GM21737 (cell line): ENCODE measurements at regions not wholly inside any gene's neighbourhood (a gene's known extent, or its start where the extent isn't known, plus 50 kb on each side); places are given as distances from the start of the nearest gene placed in this dataset.
"Not testable (repeated sequence)": the region's sequence is repeated elsewhere in the genome, so short reads cannot be mapped to it uniquely, and the experiment has no call there.

ENCODE experiments used
- ATAC-seq: cut with Tn5 transposase; IDR thresholded peaks from one replicate; pipeline ENCODE4 v1.9.1; 2021; ENCODE audit warnings: mild to moderate bottlenecking, moderate library complexity; ENCODE audit not compliant: unreplicated experiment

GRCh38 chr7:49099587-49100326 lies 175.4 kb downstream of the CDC14C start:
- no peak for ATAC-seq

GRCh38 chr7:49100908-49101740 lies 176.8 kb downstream of the CDC14C start:
- ATAC-seq = not testable (repeated sequence)

- ATAC-seq = no peak
Measured at GRCh38 chr7:49102411-49102810, 178.1 kb downstream of the CDC14C start.

GRCh38 chr7:49111706-49112105 lies 187.4 kb downstream of the CDC14C start:
- ATAC-seq = no peak

- no peak for ATAC-seq
Measured at GRCh38 chr7:49112222-49112621, 187.9 kb downstream of the CDC14C start.

GRCh38 chr7:49112647-49113046 lies 188.3 kb downstream of the CDC14C start:
- ATAC-seq = no peak

- ATAC-seq = no peak
Measured at GRCh38 chr7:49119706-49120105, 195.4 kb downstream of the CDC14C start.

- no peak for ATAC-seq
Measured at GRCh38 chr7:49125246-49125645, 200.9 kb downstream of the CDC14C start.

GRCh38 chr7:49127359-49127913 lies 203.1 kb downstream of the CDC14C start:
- no peak for ATAC-seq

GRCh38 chr7:49137978-49138377 lies 213.6 kb downstream of the CDC14C start:
- ATAC-seq = no peak

- ATAC-seq = no peak
Measured at GRCh38 chr7:49150486-49150885, 226.1 kb downstream of the CDC14C start.

- no peak for ATAC-seq
Measured at GRCh38 chr7:49151146-49151545, 226.8 kb downstream of the CDC14C start.

- no peak for ATAC-seq
Measured at GRCh38 chr7:49158321-49158720, 234.0 kb downstream of the CDC14C start.

GRCh38 chr7:49159536-49159935 lies 235.2 kb downstream of the CDC14C start:
- ATAC-seq = no peak

- ATAC-seq = no peak
Measured at GRCh38 chr7:49166441-49166840, 242.1 kb downstream of the CDC14C start.

GRCh38 chr7:49172639-49173038 lies 248.3 kb downstream of the CDC14C start:
- ATAC-seq = no peak

- no peak for ATAC-seq
Measured at GRCh38 chr7:49174396-49174795, 250.0 kb downstream of the CDC14C start.

- no peak for ATAC-seq
Measured at GRCh38 chr7:49187543-49188268, 263.4 kb downstream of the CDC14C start.

GRCh38 chr7:49228426-49229098 lies 304.2 kb downstream of the CDC14C start:
- ATAC-seq = no peak

- no peak for ATAC-seq
Measured at GRCh38 chr7:49229246-49229645, 304.9 kb downstream of the CDC14C start.

- no peak for ATAC-seq
Measured at GRCh38 chr7:49243521-49243920, 319.2 kb downstream of the CDC14C start.
